Putamen (tissue), 1 donor: ENCODE measurements at regions not wholly inside any gene's neighbourhood (a gene's known extent, or its start where the extent isn't known, plus 50 kb on each side); places are given as distances from the start of the nearest gene placed in this dataset.

Experiments
- DNase-seq: peaks from one replicate; pipeline ENCODE4 v3.0.0-alpha.2; 2016; ENCODE audit warnings: low spot score

DNA sequence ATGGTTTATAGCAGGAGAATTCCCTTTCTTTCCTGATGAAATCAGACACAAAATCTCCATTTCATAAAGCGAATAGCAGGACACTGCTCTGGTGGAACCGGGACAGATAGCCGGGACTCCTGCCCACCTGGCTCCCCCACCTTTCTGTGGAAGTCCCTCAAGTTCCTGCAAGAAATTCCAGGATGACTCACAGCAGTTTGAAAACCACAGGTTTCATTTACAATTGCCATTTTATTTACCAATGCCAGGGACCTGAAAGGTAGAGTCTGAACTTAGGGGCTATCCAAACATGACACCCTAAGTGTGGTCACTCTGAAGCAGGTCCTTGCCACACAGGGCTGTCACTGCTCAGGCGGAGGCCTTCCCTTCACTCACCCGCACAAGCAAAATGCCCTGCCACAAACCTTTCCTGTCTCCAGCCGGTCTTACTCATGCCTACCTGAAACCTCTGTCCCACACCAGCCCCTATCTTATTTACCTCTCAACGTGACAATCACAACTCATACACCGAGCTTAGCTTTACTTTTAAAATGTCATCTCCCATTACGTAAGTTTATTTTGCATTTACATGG lies 63.3 kb upstream of the TAF1L start:
- no peak for DNase-seq

DNA sequence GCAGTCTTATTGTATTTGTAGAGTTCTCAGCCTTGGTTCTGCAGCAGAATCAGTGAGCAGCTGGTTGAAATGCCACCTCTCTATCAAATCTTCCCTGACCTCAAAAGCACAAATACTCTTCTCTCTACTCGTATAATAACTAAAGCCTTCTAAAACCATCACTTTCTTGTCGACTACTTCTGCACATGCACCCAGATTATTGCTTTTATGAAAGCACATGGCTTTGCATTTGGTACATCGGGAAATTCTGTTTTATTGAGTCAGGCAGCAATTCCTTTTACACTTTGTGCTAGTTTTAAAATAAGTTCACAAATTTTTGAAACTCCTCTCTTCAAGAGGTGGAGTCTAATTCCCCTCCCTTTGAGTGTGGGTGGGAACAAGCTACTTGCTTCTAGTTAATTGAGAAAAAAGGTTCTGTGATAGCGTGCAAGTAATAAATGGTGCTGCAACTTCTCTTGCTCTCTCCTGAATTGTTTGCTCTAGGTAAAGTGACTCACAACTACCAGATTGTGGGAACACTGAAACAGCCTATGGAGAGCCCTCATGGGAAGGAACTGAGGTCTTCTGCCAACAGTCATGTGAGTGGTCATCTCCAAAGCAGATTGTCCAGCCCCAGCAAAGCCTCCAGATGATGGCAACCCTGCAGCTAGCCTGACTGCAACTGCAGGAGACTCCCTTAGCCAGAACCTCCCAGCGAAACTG lies 66.0 kb upstream of the TAF1L start:
- peak; percentile 19 for DNase-seq

DNA sequence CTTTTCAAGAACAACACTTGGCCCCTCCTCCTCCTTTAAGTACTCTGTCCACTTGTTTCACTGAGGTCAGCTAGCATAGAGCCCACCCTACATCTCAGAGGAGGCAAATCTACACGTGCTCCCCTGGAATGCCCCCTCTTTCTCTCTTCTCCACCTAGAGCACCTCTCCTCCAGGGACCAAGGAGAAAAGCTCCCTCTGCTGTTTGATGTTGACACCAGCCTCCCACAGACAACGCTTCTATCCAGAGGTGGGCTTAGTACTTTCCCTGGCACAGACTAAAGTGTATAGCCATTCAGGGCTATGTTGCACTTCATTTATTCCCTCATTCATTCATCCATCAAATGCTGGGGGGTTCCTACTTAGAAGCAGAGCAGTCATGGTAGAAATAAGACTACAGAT lies 68.2 kb upstream of the TAF1L start:
- DNase-seq, result no peak

- no peak for DNase-seq
Measured at GRCh38 chr9:32704343-32704742, 68.9 kb upstream of the TAF1L start.

- DNase-seq, result no peak
Measured at GRCh38 chr9:32705059-32705458, 69.6 kb upstream of the TAF1L start.

- DNase-seq, result no peak
Measured at GRCh38 chr9:32706004-32706724, 70.7 kb upstream of the TAF1L start.

DNA sequence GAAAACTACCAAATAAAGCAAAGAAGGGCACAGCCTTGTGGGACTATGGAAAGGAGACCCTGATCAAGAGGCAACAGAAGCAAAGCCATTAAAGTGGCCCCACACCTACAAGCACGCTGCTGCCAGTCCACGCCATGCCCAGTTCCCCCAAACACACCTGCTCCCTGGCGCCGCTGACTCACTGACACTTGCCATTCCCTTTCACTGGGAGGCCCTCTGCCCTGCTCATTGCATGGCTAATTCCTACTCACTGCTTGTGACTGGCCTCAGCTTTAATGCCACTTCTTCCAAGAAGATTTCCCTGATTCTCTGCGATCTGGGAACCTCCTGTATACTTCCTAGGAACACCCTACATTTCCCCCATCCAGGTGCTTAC lies 71.2 kb upstream of the TAF1L start:
- no peak for DNase-seq

DNA sequence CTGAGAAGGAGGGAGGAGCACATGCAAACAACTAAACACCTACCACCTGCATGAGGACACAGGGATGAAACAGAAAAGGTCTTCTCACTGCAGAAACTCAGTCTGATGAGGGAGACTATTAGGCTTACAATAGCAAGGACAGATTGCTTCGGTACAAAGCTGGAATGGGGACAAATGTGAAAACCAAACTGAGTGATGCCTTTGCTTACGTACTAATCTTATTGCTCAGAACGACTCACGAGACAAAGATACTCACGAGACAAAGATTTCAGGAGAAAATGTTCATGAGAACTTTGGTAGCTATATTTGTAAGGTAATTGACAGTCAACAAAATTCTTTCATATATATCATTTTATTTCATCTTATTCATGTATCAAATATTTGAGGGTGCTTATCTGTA lies 71.9 kb upstream of the TAF1L start:
- DNase-seq, result no peak

DNA sequence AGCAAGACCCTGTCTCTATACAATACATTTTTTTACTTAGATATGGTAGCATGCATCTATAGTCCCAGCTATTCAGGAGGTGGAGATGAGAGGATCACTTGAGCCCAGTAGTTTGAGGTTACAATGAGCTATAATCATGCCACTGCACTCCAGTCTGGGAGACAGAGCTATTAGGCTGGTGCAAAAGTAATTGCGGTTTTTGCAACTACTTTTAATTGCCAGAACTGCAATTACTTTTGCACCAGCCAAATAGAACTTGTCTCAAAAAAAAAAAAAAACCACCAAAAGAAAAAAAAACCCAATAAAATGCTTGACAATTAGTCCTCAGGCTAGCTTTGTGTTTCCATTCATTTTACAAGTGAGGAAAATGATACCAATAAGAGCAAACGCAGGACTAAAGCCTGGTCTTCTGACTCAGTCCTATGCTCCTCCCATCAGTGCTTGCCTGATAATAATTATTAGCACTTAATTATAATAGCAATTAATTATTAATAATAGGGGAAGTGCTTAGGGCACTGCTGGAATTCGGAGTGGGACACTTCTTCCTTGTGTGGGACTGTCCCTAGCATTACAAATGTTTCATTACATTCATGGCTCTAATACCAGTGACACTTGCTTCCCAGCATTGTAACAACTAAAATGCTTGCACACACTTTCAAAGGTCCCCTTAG lies 73.1 kb upstream of the TAF1L start:
- DNase-seq, result no peak

DNA sequence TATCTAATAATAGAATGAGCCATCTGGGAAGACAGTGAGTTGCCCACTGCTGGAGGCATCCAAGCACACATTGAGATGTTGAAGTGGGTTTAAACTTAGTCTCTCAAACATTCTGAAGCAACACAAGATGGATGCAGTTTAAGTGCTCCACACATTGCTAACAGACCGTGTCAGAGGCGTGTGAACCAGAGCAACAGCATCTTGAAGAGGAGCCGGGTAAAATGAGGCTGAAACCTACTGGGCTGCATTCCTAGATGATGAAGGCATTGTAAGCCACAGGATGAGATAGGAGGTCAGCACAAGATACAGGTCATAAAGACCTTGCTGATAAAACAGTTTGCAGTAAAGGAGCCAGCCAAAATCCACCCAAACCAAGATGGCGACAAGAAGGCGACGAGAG lies 73.5 kb upstream of the TMEM215 start:
- DNase-seq, result no peak

GRCh38 chr9:32716425-32716824 lies 66.9 kb upstream of the TMEM215 start:
- no peak for DNase-seq

DNA sequence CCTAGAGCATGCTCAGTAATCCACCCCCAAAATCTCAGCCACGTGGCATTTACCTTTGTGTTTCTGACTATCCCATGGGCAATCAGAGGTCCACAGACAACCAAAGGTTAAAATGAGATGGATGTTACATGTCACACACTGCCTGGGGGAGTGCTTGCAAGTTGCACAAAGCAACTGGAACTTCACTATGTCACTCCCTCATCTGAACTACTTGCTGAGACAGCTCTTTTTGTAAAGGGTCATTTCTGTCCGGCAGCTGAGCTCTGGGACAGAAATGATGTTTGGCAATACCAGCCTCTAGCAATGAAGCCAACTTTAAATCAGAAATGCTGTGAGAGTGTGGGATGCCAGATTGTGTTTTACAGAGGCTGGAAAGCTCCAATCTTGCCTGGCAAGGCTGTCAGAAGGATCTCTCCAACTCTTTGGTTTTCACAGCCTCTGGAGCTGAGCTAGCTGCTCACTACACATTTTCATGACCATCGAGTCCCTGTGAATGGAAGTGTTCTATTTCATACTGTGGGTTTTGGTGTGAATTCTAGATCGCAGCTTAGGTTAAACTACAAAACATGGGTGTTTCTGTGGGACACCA lies 66.3 kb upstream of the TMEM215 start:
- no peak for DNase-seq

DNA sequence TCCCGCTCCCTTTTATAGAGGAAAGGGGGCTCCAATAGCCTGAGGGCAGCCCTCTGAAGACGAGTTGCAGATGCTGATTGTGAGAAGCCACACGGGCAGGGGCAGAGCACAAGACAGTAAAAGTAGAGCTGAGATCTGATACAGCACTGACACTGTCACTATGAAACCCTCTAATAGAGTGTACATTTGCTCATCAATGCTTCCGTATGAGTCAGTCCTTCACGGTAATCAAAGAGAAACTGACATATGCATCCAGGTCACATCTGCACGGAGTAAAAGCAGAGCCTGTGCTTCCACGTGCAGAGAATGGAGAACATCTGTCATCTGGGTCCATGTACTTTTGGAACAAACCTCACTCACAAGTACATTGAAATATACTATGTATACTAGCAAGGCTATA lies 60.6 kb upstream of the TMEM215 start:
- DNase-seq, result no peak

DNA sequence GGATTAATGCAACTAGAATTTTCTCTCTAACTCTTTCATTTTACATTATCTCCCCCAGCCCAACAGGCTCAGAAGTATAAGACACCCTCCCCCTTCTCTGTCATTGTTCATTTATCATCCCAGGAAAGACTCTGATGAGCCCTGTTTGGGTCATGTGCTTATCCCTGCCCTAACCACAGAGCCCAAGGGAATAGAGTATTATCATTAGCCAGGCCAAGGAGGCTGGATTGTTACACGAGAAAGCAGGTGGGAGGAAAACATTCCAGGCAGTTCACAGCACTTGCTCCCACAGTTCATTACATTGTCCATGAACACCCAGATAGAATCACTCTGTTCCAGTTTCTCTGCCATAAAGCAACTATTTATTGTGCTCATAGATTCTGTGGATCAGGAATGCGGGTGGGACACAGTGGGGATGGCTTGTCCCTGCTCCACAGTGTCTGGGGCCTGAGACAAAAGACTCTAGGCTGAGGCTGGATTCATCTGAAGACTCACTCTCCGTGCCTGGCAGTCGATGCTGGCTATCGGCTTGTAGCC lies 59.5 kb upstream of the TMEM215 start:
- DNase-seq, result no peak

DNA sequence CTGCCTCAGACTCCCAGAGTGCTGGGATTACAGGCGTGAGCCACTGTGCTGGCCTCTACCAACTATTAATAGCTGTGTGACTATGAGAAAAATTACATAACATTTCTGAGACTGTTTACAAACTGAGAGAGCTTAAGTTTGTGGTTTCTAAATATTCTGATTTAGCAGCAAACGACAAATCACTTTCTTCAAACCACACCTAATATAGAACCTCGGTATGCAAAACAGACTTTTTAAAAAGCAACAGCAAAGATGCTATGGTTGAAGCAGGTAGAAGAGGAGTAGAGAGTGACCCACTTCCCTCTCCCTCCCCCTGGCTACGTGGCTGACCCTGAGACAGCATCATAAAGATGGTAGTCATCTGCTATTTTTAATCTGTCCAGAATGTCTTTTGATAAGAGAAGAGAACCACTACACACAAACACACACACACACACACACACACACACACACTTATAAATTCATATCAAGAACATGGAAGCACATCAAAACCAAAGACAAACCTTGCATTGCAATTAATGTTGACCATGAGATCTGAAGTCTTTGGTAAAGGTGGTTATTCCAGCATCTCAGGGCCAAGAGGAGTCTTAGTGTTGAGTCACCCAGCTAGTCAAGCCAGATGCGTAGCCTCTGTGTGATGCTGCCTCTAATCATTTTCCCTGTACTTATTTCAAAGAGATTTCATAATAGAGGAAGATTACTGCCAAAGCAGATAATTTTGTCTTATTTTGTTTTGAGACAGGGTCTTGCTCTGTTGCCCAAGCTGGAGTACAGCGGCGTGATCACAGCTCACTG lies 58.1 kb upstream of the TMEM215 start:
- DNase-seq, result no peak

DNA sequence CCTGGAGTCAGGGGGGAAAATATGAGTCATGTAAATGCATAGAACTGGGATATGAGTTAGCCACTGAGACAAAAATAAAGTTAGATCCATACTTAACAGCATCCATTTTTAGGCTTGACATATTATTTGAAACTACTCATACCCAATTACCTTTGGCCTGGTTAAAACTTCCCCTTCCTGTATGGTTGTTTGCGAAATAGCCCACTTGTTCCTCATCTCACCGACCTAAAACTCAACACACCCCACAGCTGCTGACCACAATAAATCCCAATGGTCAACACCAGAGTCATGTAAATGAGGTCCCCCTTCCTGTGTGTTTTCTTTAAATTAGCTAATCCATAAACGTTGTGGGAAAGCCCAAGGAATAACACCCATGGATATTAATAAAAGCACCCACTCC lies 55.2 kb upstream of the TMEM215 start:
- no peak for DNase-seq
